ENCODE measurements at regions not wholly inside any gene's neighbourhood (a gene's known extent, or its start where the extent isn't known, plus 50 kb on each side); places are given as distances from the start of the nearest gene placed in this dataset.

DNA sequence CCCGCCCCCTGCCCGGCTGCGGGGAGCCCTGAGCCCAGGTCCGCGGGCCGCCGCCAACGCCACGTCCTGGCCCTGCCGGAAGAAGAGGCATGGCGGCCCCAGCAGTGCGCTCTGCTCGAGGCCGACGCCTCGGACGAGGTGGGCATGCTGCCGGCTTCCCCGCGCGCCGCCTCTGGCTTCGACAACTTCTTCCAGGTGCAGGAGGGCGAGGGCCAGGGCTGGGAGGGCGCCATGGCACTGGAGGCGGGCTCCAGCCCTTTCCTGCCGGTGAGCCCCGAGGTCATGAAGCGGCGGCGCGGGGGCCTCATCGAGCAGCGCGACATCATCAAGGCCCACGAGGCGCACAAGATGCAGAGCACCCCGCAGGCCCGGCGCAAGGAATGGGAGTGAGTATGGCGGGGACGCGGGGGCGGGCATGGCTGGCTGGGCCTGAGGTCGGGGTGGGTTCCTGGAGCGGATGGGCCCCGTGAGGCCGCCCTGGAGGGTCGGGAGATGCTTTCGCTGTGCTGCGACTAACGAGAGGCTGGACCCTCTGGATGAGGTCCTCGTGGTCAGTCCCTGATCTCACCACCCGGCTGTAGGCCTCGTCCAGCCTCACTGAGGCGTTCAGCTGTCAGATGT, 70.0 kb upstream of the CACNA1E start:
- DNase-seq, result no peak
- Histone ChIP-seq H3K36me3 (no peaks in the 10 kb centered on the region), H3K27ac (no peak overlapping the region), H3K9me3 (ENCODE audit: severe bottlenecking) (no peaks in the 10 kb centered on the region), H3K4me3 (ENCODE audit: low read depth, low read length) (no peak overlapping the region), H3K27me3 (ENCODE audit: insufficient read depth, low read depth, severe bottlenecking) (no peaks in the 10 kb centered on the region)
- TF ChIP-seq, protein P1, sequence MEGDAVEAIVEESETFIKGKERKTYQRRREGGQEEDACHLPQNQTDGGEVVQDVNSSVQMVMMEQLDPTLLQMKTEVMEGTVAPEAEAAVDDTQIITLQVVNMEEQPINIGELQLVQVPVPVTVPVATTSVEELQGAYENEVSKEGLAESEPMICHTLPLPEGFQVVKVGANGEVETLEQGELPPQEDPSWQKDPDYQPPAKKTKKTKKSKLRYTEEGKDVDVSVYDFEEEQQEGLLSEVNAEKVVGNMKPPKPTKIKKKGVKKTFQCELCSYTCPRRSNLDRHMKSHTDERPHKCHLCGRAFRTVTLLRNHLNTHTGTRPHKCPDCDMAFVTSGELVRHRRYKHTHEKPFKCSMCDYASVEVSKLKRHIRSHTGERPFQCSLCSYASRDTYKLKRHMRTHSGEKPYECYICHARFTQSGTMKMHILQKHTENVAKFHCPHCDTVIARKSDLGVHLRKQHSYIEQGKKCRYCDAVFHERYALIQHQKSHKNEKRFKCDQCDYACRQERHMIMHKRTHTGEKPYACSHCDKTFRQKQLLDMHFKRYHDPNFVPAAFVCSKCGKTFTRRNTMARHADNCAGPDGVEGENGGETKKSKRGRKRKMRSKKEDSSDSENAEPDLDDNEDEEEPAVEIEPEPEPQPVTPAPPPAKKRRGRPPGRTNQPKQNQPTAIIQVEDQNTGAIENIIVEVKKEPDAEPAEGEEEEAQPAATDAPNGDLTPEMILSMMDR (IDR thresholded peaks at IDR 0.05; ENCODE audit: low read depth, low read length), result no peak

GRCh38 chr1:181413836-181414235, 69.5 kb upstream of the CACNA1E start:
- no peaks in the 10 kb centered on the region for H3K36me3 ChIP-seq
- no peaks in the 10 kb centered on the region for H3K27me3 ChIP-seq (ENCODE audit: insufficient read depth, low read depth, severe bottlenecking)
- H3K9me3 ChIP-seq (ENCODE audit: severe bottlenecking), result no peaks in the 10 kb centered on the region
- H3K4me3 ChIP-seq (ENCODE audit: low read depth, low read length), result no peak overlapping the region
- H3K27ac ChIP-seq, result no peak overlapping the region
- TF ChIP-seq, protein P1 (IDR thresholded peaks at IDR 0.05; ENCODE audit: low read depth, low read length), result no peak
- DNase-seq, result no peak

- H3K27me3 ChIP-seq (ENCODE audit: insufficient read depth, low read depth, severe bottlenecking), result no peaks in the 10 kb centered on the region
- H3K9me3 ChIP-seq (ENCODE audit: severe bottlenecking), result no peaks in the 10 kb centered on the region
- no peak overlapping the region for H3K4me3 ChIP-seq (ENCODE audit: low read depth, low read length)
- no peak overlapping the region for H3K27ac ChIP-seq
- no peak for DNase-seq
- TF ChIP-seq, protein P1 (IDR thresholded peaks at IDR 0.05; ENCODE audit: low read depth, low read length), result no peak
- H3K36me3 ChIP-seq, result no peaks in the 10 kb centered on the region
These were observed 67.0 kb upstream of the CACNA1E start for GRCh38 chr1:181416268-181416860.

DNA sequence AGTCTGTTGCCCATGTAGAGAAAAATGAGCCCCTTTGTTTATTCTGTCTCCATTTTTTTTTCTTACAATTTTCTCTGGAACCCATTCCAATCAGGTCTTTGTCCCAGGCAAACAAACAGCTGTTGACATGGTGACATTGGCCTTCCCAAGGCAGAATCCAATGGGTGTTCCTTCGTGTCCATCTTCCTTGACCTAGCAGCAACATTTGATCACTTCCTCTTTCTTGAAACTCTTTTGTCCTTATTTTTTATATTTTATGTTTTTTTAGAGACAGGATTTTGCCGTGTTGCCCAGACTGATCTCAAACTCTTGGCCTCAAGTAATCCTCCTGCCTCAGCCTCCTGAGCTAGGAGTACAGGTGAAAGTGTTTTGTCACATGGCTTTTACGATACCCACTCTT, 65.4 kb upstream of the CACNA1E start:
- TF ChIP-seq, protein P1 (IDR thresholded peaks at IDR 0.05; ENCODE audit: low read depth, low read length), result no peak
- Histone ChIP-seq H3K27me3 (ENCODE audit: insufficient read depth, low read depth, severe bottlenecking) (no peaks in the 10 kb centered on the region), H3K9me3 (ENCODE audit: severe bottlenecking) (no peaks in the 10 kb centered on the region), H3K36me3 (no peaks in the 10 kb centered on the region), H3K27ac (no peak overlapping the region), H3K4me3 (ENCODE audit: low read depth, low read length) (no peak overlapping the region)
- DNase-seq, result no peak

DNA sequence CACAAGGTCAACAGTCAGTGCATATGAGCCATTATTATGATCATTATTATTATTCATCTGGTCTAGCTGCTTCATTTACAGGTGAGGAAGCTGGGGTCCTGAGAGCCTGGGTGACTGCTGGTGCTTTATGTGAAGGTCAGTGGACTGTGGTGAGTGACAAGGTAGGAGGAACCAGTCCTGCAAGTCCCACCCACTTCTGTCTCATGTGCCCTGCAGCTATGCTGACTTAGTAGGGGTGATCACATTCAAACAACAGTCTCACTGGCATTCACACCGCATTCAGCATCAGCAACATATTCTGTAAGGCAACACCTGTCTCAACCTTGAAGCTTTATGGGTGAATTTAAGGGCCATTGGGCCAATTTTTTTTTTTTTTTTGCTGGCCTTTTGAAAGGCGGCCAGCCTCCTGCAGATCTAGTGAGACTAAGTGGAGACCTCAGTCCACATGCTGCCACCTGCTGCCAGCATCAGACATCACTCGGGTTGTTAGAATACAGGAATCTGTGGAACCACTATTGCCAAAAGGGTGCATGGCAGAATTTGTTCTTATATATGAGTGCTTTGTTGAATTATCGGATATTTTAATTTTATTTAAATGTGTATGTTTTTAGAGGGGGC, 59.9 kb upstream of the CACNA1E start:
- no peak overlapping the region for H3K27ac ChIP-seq
- DNase-seq, result peak; percentile 28
- TF ChIP-seq, protein P1 (IDR thresholded peaks at IDR 0.05; ENCODE audit: low read depth, low read length), result peak; percentile 23; the same call in 1 of the 2 replicates
- H3K36me3 ChIP-seq, result no peaks in the 10 kb centered on the region
- no peaks in the 10 kb centered on the region for H3K27me3 ChIP-seq (ENCODE audit: insufficient read depth, low read depth, severe bottlenecking)
- no peak overlapping the region for H3K4me3 ChIP-seq (ENCODE audit: low read depth, low read length)
- no peaks in the 10 kb centered on the region for H3K9me3 ChIP-seq (ENCODE audit: severe bottlenecking)
